ENCODE measurements at regions not wholly inside any gene's neighbourhood (a gene's known extent, or its start where the extent isn't known, plus 50 kb on each side); places are given as distances from the start of the nearest gene placed in this dataset.

DNA sequence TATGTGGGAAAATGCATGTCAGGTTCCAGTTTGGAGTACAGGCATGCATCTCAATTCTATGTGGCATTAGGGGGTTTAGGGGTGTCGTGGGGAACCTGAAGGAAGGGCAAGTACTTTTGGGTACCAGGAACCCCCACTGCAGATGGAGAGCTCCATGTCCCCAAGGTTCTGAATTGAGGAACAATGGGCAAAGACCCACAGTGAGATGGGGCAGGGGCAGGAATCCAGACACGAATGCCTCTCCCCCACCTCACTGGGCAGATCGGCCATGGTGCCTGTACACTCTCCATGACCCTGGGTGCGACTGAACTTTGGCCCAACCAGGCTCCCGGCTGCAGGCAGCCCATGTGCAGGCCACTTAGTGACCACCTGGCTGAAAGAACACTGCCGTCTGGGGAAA lies 209.3 kb downstream of the HAUS1 start (continued):
- no peak for TF ChIP-seq MYNN (tag by site-specific recombination; IDR thresholded peaks at IDR 0.05; ENCODE audit: borderline replicate concordance)
- TF ChIP-seq ZNF354C (tag by site-specific recombination; IDR thresholded peaks at IDR 0.05; ENCODE audit: borderline replicate concordance, low read depth): no peak
- TF ChIP-seq, protein P1, sequence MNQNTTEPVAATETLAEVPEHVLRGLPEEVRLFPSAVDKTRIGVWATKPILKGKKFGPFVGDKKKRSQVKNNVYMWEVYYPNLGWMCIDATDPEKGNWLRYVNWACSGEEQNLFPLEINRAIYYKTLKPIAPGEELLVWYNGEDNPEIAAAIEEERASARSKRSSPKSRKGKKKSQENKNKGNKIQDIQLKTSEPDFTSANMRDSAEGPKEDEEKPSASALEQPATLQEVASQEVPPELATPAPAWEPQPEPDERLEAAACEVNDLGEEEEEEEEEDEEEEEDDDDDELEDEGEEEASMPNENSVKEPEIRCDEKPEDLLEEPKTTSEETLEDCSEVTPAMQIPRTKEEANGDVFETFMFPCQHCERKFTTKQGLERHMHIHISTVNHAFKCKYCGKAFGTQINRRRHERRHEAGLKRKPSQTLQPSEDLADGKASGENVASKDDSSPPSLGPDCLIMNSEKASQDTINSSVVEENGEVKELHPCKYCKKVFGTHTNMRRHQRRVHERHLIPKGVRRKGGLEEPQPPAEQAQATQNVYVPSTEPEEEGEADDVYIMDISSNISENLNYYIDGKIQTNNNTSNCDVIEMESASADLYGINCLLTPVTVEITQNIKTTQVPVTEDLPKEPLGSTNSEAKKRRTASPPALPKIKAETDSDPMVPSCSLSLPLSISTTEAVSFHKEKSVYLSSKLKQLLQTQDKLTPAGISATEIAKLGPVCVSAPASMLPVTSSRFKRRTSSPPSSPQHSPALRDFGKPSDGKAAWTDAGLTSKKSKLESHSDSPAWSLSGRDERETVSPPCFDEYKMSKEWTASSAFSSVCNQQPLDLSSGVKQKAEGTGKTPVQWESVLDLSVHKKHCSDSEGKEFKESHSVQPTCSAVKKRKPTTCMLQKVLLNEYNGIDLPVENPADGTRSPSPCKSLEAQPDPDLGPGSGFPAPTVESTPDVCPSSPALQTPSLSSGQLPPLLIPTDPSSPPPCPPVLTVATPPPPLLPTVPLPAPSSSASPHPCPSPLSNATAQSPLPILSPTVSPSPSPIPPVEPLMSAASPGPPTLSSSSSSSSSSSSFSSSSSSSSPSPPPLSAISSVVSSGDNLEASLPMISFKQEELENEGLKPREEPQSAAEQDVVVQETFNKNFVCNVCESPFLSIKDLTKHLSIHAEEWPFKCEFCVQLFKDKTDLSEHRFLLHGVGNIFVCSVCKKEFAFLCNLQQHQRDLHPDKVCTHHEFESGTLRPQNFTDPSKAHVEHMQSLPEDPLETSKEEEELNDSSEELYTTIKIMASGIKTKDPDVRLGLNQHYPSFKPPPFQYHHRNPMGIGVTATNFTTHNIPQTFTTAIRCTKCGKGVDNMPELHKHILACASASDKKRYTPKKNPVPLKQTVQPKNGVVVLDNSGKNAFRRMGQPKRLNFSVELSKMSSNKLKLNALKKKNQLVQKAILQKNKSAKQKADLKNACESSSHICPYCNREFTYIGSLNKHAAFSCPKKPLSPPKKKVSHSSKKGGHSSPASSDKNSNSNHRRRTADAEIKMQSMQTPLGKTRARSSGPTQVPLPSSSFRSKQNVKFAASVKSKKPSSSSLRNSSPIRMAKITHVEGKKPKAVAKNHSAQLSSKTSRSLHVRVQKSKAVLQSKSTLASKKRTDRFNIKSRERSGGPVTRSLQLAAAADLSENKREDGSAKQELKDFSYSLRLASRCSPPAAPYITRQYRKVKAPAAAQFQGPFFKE (tag by site-specific recombination; IDR thresholded peaks at IDR 0.05; ENCODE audit: borderline replicate concordance): no peak
- no peak for TF ChIP-seq ZNF792 (tag by site-specific recombination; IDR thresholded peaks at IDR 0.05)
- TF ChIP-seq ZNF121 (tag by site-specific recombination; IDR thresholded peaks at IDR 0.05): no peak

DNA sequence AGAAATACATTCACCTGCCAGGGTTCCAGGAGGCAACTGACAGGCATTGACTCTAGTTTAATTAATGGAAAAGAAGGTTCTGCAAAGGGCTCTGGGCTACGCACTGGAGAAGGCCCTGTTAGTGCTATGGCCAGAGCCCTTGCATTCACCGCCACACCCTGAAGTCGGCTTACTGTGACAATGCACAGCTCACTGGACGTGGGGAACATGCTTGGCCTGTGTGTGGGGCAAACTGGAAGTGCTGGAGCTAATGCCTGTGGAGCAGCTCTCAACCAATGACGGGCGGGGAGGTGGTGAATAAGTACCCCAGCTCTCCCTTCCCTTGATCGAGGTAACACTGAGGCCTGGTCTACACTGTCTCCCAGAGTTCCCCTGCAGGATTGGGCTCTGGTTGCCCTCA lies 209.8 kb downstream of the HAUS1 start:
- ChIA-PET CTCF (interaction anchor here (0.7 kb wide), 1 partner anchor 37 kb away, joined by 3 read pairs; no protein-coding TSS in a partner anchor), POLR2A (no interaction called here)
- no peak overlapping the region for H3K27ac ChIP-seq (ENCODE audit: extremely low read depth, low read depth, low read length)
- H3K36me3 ChIP-seq (ENCODE audit: control insufficient read depth in 2 of 2, insufficient read depth in 1 of 2, low read length in 2 of 2): no peaks in the 10 kb centered on the region
- TF ChIP-seq ZNF155 (tag by site-specific recombination; IDR thresholded peaks at IDR 0.05): no peak
- no peak for TF ChIP-seq ZNF169 (tag by site-specific recombination; IDR thresholded peaks at IDR 0.05)
- TF ChIP-seq, protein P2, sequence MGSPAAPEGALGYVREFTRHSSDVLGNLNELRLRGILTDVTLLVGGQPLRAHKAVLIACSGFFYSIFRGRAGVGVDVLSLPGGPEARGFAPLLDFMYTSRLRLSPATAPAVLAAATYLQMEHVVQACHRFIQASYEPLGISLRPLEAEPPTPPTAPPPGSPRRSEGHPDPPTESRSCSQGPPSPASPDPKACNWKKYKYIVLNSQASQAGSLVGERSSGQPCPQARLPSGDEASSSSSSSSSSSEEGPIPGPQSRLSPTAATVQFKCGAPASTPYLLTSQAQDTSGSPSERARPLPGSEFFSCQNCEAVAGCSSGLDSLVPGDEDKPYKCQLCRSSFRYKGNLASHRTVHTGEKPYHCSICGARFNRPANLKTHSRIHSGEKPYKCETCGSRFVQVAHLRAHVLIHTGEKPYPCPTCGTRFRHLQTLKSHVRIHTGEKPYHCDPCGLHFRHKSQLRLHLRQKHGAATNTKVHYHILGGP (tag by site-specific recombination; IDR thresholded peaks at IDR 0.05): no peak
- TF ChIP-seq ZNF548 (tag by site-specific recombination; IDR thresholded peaks at IDR 0.05): no peak
- no peak for TF ChIP-seq ZFP3 (tag by site-specific recombination; IDR thresholded peaks at IDR 0.05; ENCODE audit: low read depth)
- TF ChIP-seq ZFP69B (tag by site-specific recombination; IDR thresholded peaks at IDR 0.05): no peak
- no peak for TF ChIP-seq ZNF529 (tag by site-specific recombination; IDR thresholded peaks at IDR 0.05; ENCODE audit: insufficient replicate concordance)
- no peak overlapping the region for H3K4me3 ChIP-seq (ENCODE audit: low read depth, low read length)
- no peaks in the 10 kb centered on the region for H3K9me3 ChIP-seq (ENCODE audit: control insufficient read depth, insufficient read depth, low read depth, low read length)
- H3K4me1 ChIP-seq (ENCODE audit: control insufficient read depth, insufficient read depth, low read length): no peaks in the 10 kb centered on the region

DNA sequence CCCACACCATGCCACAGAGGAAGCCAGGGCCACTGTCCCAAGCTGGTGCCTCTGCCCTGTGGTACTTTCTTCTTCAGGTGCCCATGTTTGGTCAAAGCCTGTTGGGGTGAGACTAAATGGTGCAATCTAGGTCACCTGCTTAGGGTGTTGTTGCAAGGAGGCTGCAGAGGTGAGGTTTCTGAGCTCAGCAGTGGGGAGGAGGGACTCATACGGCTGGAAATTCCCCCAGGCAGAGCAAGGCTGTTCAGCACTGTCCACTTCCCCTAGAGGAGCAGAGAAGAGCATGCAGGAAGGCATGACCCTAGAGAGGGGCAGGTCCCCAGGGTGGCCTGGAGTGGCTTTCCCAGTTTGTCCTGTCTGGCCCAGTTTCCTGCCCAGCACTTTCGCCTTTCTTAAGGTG lies 211.0 kb downstream of the HAUS1 start:
- H3K36me3 ChIP-seq (ENCODE audit: control insufficient read depth in 2 of 2, insufficient read depth in 1 of 2, low read length in 2 of 2): no peaks in the 10 kb centered on the region
- H3K4me3 ChIP-seq (ENCODE audit: low read depth, low read length): no peak overlapping the region
- H3K27ac ChIP-seq (ENCODE audit: extremely low read depth, low read depth, low read length): no peak overlapping the region
- ChIA-PET POLR2A (no interaction called here), CTCF (interaction anchor here (0.5 kb wide), 1 partner anchor 116 kb away, joined by 5 read pairs; no protein-coding TSS in a partner anchor)
- TF ChIP-seq, protein P3, sequence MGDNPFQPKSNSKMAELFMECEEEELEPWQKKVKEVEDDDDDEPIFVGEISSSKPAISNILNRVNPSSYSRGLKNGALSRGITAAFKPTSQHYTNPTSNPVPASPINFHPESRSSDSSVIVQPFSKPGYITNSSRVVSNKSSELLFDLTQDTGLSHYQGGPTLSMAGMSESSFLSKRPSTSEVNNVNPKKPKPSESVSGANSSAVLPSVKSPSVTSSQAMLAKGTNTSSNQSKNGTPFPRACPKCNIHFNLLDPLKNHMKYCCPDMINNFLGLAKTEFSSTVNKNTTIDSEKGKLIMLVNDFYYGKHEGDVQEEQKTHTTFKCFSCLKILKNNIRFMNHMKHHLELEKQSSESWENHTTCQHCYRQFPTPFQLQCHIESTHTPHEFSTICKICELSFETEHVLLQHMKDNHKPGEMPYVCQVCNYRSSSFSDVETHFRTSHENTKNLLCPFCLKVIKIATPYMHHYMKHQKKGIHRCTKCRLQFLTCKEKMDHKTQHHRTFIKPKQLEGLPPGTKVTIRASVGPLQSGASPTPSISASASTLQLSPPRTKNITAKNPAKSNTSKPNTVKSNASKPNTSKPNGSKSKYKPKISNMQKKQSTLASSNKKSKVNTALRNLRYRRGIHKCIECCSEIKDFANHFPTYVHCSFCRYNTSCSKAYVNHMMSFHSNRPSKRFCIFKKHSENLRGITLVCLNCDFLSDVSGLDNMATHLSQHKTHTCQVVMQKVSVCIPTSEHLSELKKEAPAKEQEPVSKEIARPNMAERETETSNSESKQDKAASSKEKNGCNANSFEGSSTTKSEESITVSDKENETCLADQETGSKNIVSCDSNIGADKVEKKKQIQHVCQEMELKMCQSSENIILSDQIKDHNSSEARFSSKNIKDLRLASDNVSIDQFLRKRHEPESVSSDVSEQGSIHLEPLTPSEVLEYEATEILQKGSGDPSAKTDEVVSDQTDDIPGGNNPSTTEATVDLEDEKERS (tag by site-specific recombination; IDR thresholded peaks at IDR 0.05): no peak
- no peak for TF ChIP-seq SP7 (tag by site-specific recombination; IDR thresholded peaks at IDR 0.05)
- no peaks in the 10 kb centered on the region for H3K4me1 ChIP-seq (ENCODE audit: control insufficient read depth, insufficient read depth, low read length)
- no peaks in the 10 kb centered on the region for H3K9me3 ChIP-seq (ENCODE audit: control insufficient read depth, insufficient read depth, low read depth, low read length)
